Suprapubic skin (tissue), 4 donors: ENCODE measurements at regions not wholly inside any gene's neighbourhood (a gene's known extent, or its start where the extent isn't known, plus 50 kb on each side); places are given as distances from the start of the nearest gene placed in this dataset.

ENCODE experiments used
- POLR2A ChIP-seq, 2 donors: fragments of 450-650 bp; IDR thresholded peaks; one replicate each; pipeline ENCODE4 v1.6.1; 2017; ENCODE audit warnings: antibody characterized with exemption in 2 of 2, mild to moderate bottlenecking in 2 of 2, moderate library complexity in 2 of 2
- POLR2AphosphoS5 ChIP-seq, 3 donors: sonication (generic); formaldehyde crosslinking; IDR thresholded peaks; one replicate each; pipeline ENCODE4 v1.6.1; 2017; ENCODE audit warnings: antibody characterized with exemption in 3 of 3
- TF ChIP-seq, protein P1 (sequence below), 2 donors: fragments of 200-600 bp in 1 of 2; fragments of 450-650 bp in 1 of 2; sonication (generic) in 1 of 2; IDR thresholded peaks; one replicate each; pipeline ENCODE4 v1.5.1; 2016 to 2019; ENCODE audit warnings: antibody characterized with exemption in 2 of 2, mild to moderate bottlenecking in 1 of 2, moderate library complexity in 1 of 2

DNA sequence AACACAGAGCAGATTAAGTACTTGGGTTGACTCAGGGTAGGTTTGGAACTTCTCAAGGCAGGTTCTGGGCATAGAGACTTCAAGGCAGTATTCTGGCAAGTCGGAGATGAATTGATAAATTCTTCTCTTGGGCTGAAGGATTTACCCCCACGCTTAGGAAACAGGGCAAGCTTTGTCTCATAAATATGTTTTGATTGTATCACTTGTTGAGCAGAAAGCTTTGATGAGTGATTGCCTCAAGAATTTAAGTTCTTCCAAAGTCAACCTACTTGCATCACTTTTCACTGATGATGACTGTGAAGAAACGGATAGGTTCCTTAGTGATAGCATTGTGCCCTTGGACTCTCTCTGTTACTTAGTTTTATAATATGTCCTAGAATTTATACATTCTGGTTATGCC is 258.6 kb upstream of the DACH1 start:
- TF ChIP-seq, protein P1, sequence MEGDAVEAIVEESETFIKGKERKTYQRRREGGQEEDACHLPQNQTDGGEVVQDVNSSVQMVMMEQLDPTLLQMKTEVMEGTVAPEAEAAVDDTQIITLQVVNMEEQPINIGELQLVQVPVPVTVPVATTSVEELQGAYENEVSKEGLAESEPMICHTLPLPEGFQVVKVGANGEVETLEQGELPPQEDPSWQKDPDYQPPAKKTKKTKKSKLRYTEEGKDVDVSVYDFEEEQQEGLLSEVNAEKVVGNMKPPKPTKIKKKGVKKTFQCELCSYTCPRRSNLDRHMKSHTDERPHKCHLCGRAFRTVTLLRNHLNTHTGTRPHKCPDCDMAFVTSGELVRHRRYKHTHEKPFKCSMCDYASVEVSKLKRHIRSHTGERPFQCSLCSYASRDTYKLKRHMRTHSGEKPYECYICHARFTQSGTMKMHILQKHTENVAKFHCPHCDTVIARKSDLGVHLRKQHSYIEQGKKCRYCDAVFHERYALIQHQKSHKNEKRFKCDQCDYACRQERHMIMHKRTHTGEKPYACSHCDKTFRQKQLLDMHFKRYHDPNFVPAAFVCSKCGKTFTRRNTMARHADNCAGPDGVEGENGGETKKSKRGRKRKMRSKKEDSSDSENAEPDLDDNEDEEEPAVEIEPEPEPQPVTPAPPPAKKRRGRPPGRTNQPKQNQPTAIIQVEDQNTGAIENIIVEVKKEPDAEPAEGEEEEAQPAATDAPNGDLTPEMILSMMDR (IDR thresholded peaks at IDR 0.05), result no peak
- no peak for TF ChIP-seq POLR2AphosphoS5 (IDR thresholded peaks at IDR 0.05)
- no peak for TF ChIP-seq POLR2A (IDR thresholded peaks at IDR 0.05)
